Naive thymus-derived CD8-positive, alpha-beta T cell (primary cell): ENCODE measurements at regions not wholly inside any gene's neighbourhood (a gene's known extent, or its start where the extent isn't known, plus 50 kb on each side); places are given as distances from the start of the nearest gene placed in this dataset.
"Not testable (repeated sequence)": the region's sequence is repeated elsewhere in the genome, so short reads cannot be mapped to it uniquely, and the experiment has no call there.

Source experiments
- ATAC-seq, 2 donors: fragments of 150-1000 bp; cut with Tn5 transposase in 1 of 2; sonication (Bioruptor Pico), chemical (Tn5 transposase) in 1 of 2; 1 replicate in 1 of 2; 2 replicates in 1 of 2; pipeline ENCODE4 v1.10.0; 2021; ENCODE audit warnings: mild to moderate bottlenecking in 2 of 2, moderate library complexity in 2 of 2
- POLR2A ChIA-PET: fragments of 350-600 bp; sonication (Branson Sonifier 250); formaldehyde crosslinking; loops from one replicate; lab custom pipeline; 2021; ENCODE audit warnings: antibody characterized with exemption; lab: Charles Lee
- DNase-seq, 10 donors: peaks; one replicate each; pipeline versions ENCODE4 v3.0.0 to v3.0.0-alpha.2; 2020 to 2022
- H3K27ac Mint-ChIP-seq, 10 donors: one replicate each; pipeline ENCODE4 v1.8.0; 2020 to 2022; ENCODE audit warnings: mild to moderate bottlenecking in 10 of 10, mixed read lengths in 10 of 10, moderate library complexity in 4 of 10, inconsistent platforms in 1 of 10
- H3K27me3 Mint-ChIP-seq, 5 donors: one replicate each; pipeline ENCODE4 v1.8.0; 2021 to 2022; ENCODE audit warnings: mixed read lengths in 5 of 5
- H3K36me3 Mint-ChIP-seq, 3 donors: one replicate each; pipeline ENCODE4 v1.8.0; 2020 to 2022; ENCODE audit warnings: mixed read lengths in 3 of 3, mild to moderate bottlenecking in 2 of 3, inconsistent platforms in 1 of 3
- H3K4me1 Mint-ChIP-seq, 4 donors: one replicate each; pipeline ENCODE4 v1.8.0; 2021 to 2022; ENCODE audit warnings: mixed read lengths in 4 of 4
- H3K4me3 Mint-ChIP-seq, 10 donors: one replicate each; pipeline ENCODE4 v1.8.0; 2020 to 2022; ENCODE audit warnings: mild to moderate bottlenecking in 10 of 10, mixed read lengths in 10 of 10, moderate library complexity in 6 of 10, inconsistent platforms in 1 of 10
- H3K9me3 Mint-ChIP-seq, 9 donors: one replicate each; pipeline ENCODE4 v1.8.0; 2020 to 2022; ENCODE audit warnings: mixed read lengths in 9 of 9, mild to moderate bottlenecking in 3 of 9, inconsistent platforms in 1 of 9, moderate library complexity in 1 of 9

DNA sequence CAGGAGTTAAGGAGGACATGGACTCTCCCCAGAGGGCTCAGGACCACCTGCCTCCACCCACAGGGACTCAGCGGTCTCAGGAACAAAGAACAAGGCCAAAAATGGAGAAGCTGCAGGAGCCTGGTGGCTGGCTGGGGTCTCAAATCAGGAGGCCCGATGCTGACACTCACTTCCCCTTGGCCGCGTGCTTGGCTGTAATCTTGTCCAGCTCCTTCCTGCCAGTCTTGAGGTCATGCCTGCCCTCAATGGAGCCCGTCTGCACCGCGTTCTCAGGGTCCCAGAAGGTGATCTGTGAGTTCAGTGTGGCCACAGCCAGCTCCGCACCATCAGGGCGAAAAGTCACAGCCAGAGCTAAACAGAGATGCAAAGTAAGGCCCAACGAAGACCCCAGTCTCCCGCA, 5381.9 kb upstream of the TPTE start:
- H3K9me3 Mint-ChIP-seq = not testable (repeated sequence)

DNA sequence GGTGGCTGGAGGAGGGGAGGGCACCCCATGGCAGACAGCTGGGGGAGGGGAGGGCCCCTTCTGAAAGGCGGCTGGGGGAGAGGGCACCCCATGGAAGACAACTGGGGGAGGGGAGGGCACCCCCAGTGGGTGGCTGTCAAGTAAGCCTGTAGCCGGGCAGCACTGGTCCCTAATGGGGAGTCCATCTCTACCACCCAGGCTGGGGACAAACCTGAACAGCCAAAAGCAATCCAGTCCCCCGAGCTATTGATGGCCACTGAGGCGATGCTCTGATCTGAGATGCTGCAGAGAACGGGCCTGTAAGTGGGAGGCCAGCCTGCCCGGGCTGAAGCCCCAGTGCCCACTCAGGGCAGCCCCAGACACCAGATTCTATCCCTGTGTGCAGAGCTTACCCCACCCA, 5378.4 kb upstream of the TPTE start:
- H3K27ac Mint-ChIP-seq, H3K9me3 Mint-ChIP-seq, POLR2A ChIA-PET, H3K4me1 Mint-ChIP-seq, H3K4me3 Mint-ChIP-seq, H3K36me3 Mint-ChIP-seq, ATAC-seq, H3K27me3 Mint-ChIP-seq, DNase-seq: not testable (repeated sequence)

More for the DNA sequence above, 5381.9 kb upstream of the TPTE start:
- DNase-seq, H3K27ac Mint-ChIP-seq, H3K4me1 Mint-ChIP-seq, ATAC-seq, H3K27me3 Mint-ChIP-seq, H3K36me3 Mint-ChIP-seq, H3K4me3 Mint-ChIP-seq, POLR2A ChIA-PET: not testable (repeated sequence)

DNA sequence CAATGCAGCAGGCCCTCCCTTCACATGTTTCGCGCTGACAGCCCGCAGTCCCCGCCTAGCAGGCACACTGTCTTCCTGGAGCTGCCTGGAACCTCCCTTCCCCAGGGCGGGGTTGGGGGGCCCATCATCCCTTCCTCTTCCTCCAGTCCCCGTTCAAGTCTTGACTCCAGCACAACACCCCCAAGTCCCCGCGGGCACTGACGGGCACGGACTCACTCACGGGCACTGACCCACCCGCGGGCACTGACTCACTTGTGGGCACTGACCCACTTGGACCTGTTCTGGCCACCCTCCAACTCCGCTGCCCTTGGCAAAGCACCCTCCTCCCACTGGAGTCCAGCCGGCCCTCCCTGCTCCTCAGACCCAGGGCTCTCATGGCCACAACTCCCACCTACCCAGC, 5376.7 kb upstream of the TPTE start:
- ATAC-seq, H3K4me1 Mint-ChIP-seq, H3K27me3 Mint-ChIP-seq, H3K36me3 Mint-ChIP-seq, POLR2A ChIA-PET, H3K4me3 Mint-ChIP-seq, H3K27ac Mint-ChIP-seq, H3K9me3 Mint-ChIP-seq: not testable (repeated sequence)
- peak in 1 of 10 donors; percentile 31 for DNase-seq

DNA sequence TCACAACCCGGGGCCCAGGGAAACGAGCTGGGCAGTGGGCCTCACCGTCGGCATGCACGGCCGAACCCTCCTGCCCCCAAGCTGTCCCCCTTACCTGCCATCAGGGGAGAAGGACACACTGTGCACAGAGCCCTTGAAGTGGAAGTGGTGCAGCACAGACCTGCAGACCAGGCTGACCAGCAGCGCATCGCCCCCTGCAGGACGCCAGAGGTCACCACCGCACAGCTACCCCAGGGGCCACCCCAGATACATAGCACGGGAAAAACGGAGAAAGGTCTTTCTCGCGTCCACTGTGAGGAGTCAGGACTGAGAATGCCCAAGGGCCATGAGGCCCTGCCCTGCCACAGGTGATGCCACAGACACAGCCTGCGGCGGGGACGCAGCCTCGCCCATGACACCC, 5373.7 kb upstream of the TPTE start:
- H3K27me3 Mint-ChIP-seq, H3K4me3 Mint-ChIP-seq: not testable (repeated sequence)
- DNase-seq = peak in 2 of 10 donors; percentile 21 to 60

DNA sequence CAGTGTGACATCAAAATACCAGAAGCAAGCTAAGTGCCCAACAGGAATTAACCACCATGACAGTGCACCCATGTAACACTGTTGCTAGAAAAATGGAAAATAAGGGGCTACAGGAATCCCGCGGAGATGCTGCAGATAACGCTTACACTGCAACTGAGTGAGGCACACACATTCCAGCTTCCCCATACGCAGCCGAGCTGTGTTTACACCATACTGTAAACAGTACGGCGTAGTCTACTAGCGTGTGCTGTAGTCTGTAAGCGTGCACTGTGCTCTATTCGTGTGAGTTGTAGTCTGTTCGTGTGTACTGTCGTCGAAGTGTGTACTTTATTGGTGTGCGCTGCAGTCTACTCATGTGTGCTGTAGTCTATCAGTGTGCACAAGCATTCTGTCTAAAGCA, 5372.2 kb upstream of the TPTE start:
- ATAC-seq, H3K9me3 Mint-ChIP-seq, H3K27ac Mint-ChIP-seq, H3K4me3 Mint-ChIP-seq, H3K36me3 Mint-ChIP-seq, DNase-seq, H3K4me1 Mint-ChIP-seq, H3K27me3 Mint-ChIP-seq, POLR2A ChIA-PET: not testable (repeated sequence)

More for the DNA sequence above, 5373.7 kb upstream of the TPTE start:
- H3K27ac Mint-ChIP-seq, POLR2A ChIA-PET, H3K36me3 Mint-ChIP-seq, H3K9me3 Mint-ChIP-seq, H3K4me1 Mint-ChIP-seq: not testable (repeated sequence)
- ATAC-seq = peak in 1 of 2 donors; percentile 64

DNA sequence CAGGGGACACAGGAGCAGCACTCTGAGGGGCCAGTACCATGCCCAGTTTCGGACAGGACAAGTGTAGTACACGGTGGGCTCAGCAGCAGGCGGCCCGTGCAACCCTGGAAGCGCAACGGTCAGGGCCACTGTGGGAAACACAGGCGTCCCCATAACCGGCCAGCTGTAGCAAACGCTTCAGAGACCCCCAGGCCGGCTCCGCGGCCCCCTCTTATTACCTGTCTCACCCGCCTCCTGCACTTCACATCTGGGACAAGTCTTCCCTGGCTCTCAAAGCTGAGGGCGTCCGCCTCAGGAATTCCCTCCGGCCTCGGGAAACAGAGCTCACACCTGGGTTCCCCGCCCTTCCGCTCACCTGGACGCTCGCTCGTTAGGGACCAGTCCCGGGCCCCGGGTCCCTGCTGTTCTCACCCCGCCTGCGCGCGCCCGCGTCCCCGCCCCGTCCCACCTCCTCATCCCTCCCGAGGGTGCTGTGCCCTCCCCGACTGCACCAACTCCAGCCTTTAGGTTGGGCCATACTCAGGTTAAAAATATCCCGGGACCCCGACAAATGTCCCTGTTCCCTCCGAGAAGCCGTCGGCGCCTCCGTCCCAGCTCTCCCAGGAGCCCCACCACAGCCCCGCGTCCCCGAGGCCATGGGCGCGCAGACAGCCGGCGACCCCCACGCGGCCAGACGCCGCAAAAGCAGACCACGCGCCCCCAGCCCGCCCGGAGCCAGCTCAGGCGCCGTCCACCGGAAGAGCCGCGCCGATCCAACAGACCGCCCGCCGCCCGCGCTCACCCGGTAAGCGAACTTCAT, 5367.3 kb upstream of the TPTE start:
- H3K9me3 Mint-ChIP-seq, H3K27me3 Mint-ChIP-seq, H3K4me1 Mint-ChIP-seq, POLR2A ChIA-PET, H3K27ac Mint-ChIP-seq, H3K36me3 Mint-ChIP-seq: not testable (repeated sequence)
- peak overlapping the region in 1 of 10 donors; percentile 32 for H3K4me3 Mint-ChIP-seq
- DNase-seq (peak in 1 of 10 donors; percentile 43), ATAC-seq (peak; percentile 6 to 20)

DNA sequence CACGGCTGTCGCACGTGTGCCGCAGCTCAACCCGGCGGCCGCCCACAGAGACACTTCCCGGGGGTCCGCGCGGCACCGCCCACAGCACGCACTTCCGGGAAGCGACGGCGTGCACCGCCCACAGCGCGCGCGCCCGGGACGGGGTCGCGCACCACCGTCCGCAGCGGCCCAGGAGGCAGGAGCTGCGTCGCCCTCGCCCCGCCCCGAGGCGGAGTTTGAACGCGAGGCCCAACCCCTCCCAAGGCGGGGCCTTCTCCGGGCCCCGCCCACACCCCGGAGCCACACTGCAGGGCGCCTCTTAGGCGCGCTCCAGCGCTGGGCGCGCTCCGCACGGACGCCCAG, 5366.8 kb upstream of the TPTE start:
- POLR2A ChIA-PET, H3K9me3 Mint-ChIP-seq, H3K36me3 Mint-ChIP-seq, H3K27ac Mint-ChIP-seq, H3K4me1 Mint-ChIP-seq, H3K27me3 Mint-ChIP-seq: not testable (repeated sequence)
- ATAC-seq = peak; percentile 97 to 98
- peak overlapping the region in 6 of 10 donors; percentile 19 to 53 (median 44) for H3K4me3 Mint-ChIP-seq
- peak; percentile 77 to 95 (median 89) for DNase-seq

DNA sequence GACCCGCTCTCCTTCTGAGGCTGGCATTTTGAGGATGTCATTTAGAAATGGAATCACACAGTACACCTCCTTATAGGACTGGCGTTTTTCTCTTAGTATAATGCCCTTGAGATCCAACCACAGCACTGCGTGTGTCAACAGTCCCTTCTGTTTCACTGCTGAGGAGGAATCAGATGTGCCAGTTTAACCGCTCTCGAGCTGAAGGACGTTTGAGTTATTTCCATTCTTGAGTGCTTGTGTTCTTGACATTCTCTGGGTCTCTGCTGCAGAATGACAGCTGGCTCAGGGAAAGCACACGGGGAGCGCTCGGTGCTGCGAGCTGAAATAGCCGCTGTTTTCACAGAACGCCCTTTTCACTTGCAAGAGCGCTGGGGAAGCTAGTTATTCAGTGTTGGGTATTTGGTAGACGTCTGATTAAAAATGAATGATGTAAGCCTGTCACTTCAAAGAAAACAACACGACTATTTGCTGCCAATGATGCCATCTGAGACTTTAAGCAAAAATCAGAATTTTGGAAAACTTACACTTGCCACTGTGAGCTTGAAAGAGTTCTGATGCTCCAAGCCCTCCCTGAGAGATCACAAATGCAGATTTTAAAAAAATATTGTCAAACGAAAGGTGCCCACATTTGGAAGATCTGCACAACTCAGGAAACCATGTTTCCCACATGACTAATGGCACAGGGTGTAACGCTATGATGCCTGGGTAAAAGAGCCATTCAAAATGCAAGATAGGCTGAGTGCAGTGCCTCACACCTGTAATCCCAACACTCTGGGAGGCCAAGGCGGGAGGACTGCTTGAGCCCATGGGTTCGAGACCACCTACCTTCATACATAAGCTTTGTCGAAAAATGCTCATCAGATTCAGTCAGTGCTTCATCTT, 5358.4 kb upstream of the TPTE start:
- H3K4me3 Mint-ChIP-seq, DNase-seq, POLR2A ChIA-PET, H3K27me3 Mint-ChIP-seq, H3K4me1 Mint-ChIP-seq, H3K36me3 Mint-ChIP-seq, H3K9me3 Mint-ChIP-seq, H3K27ac Mint-ChIP-seq: not testable (repeated sequence)
- ATAC-seq = peak; percentile 41 to 57

DNA sequence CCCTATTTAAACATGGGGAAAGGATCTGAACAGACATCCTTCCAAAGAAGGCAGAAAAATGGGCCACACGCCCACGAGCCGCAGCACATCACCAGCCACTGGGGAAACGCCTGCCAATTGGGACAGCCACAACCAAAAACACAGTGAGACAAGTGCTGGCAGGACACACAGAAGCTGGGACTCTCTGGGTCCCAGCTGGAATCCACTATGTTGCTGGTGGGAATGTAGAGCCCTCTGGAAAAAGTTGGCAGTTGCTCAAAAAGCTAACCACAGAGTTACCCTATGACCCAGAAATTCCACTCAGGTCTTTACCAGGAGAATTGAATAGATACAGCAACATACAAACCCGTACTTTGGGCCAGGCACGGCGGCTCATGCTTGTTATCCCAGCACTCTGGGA, 5355.6 kb upstream of the TPTE start:
- H3K36me3 Mint-ChIP-seq, DNase-seq, ATAC-seq, POLR2A ChIA-PET, H3K9me3 Mint-ChIP-seq, H3K4me3 Mint-ChIP-seq, H3K27me3 Mint-ChIP-seq, H3K27ac Mint-ChIP-seq, H3K4me1 Mint-ChIP-seq: not testable (repeated sequence)
